Cardiac muscle cell (in vitro differentiated cells and primary cell): ENCODE measurements at regions not wholly inside any gene's neighbourhood (a gene's known extent, or its start where the extent isn't known, plus 50 kb on each side); places are given as distances from the start of the nearest gene placed in this dataset.
A peak's percentile ranks its signal among the peaks of the same experiment; 100 is the strongest.

ENCODE experiments used
- DNase-seq, 2 donors: peaks; one replicate each; pipeline versions ENCODE4 v3.0.0 to v3.0.0-alpha.2; 2010 to 2017; ENCODE audit warnings: low read depth in 1 of 2, low spot score in 1 of 2
- H3K27ac ChIP-seq: fragments of 200-600 bp; sonication (generic); 2 replicates; pipeline ENCODE4 v1.5.1; 2016
- H3K27me3 ChIP-seq: fragments of 200-600 bp; sonication (generic); 2 replicates; pipeline ENCODE4 v1.6.0; 2016; ENCODE audit warnings: control low read depth
- H3K36me3 ChIP-seq: fragments of 200-600 bp; sonication (generic); 2 replicates; pipeline ENCODE4 v1.5.1; 2016; ENCODE audit warnings: control low read depth
- H3K4me1 ChIP-seq: fragments of 200-600 bp; sonication (generic); 2 replicates; pipeline ENCODE4 v1.8.1; 2017; ENCODE audit warnings: low read depth, mild to moderate bottlenecking, mixed run types
- H3K4me3 ChIP-seq: fragments of 200-600 bp; sonication (generic); 2 replicates; pipeline ENCODE4 v1.5.1; 2016; ENCODE audit warnings: mild to moderate bottlenecking
- H3K9me3 ChIP-seq: fragments of 200-600 bp; sonication (generic); 2 replicates; pipeline ENCODE4 v1.5.1; 2017; ENCODE audit warnings: low read depth, mild to moderate bottlenecking, control low read depth
- TF ChIP-seq, protein P1 (sequence below): IDR thresholded peaks from 2 replicates; pipeline ENCODE4 v1.5.1; 2012; ENCODE audit warnings: low read depth, mild to moderate bottlenecking, low read length

GRCh38 chr3:162421721-162422120 lies 925.1 kb downstream of the OTOL1 start:
- DNase-seq = no peak
- no peaks in the 10 kb centered on the region for H3K9me3 ChIP-seq

DNA sequence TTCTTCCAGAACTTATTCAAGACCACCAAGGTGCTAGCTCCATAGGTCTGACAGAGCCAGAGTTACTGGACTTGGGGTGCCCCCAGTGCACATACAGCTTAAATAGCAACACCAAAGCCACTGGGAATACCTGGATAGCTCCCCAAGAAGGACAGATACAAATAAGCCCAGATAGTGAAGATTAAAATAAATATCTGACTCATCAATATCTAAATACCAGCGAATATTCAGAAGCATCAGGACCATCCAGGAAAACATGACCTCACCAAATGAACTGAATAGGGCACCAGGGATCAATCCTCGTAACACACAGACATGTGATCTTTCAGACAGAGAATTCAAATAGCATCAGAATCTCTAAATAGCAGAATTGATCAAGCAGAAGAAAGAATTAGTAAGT lies 931.6 kb downstream of the OTOL1 start:
- H3K36me3 ChIP-seq = no peaks in the 10 kb centered on the region
- no peaks in the 10 kb centered on the region for H3K4me1 ChIP-seq
- H3K4me3 ChIP-seq = no peak overlapping the region
- H3K27me3 ChIP-seq = no peaks in the 10 kb centered on the region
- DNase-seq = no peak
- no peaks in the 10 kb centered on the region for H3K9me3 ChIP-seq
- TF ChIP-seq, protein P1, sequence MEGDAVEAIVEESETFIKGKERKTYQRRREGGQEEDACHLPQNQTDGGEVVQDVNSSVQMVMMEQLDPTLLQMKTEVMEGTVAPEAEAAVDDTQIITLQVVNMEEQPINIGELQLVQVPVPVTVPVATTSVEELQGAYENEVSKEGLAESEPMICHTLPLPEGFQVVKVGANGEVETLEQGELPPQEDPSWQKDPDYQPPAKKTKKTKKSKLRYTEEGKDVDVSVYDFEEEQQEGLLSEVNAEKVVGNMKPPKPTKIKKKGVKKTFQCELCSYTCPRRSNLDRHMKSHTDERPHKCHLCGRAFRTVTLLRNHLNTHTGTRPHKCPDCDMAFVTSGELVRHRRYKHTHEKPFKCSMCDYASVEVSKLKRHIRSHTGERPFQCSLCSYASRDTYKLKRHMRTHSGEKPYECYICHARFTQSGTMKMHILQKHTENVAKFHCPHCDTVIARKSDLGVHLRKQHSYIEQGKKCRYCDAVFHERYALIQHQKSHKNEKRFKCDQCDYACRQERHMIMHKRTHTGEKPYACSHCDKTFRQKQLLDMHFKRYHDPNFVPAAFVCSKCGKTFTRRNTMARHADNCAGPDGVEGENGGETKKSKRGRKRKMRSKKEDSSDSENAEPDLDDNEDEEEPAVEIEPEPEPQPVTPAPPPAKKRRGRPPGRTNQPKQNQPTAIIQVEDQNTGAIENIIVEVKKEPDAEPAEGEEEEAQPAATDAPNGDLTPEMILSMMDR = no peak
- H3K27ac ChIP-seq = no peak overlapping the region

More at GRCh38 chr3:162421721-162422120, 925.1 kb downstream of the OTOL1 start:
- no peaks in the 10 kb centered on the region for H3K4me1 ChIP-seq
- TF ChIP-seq, protein P1 = no peak
- no peak overlapping the region for H3K27ac ChIP-seq
- no peak overlapping the region for H3K4me3 ChIP-seq
- H3K27me3 ChIP-seq = no peaks in the 10 kb centered on the region
- no peaks in the 10 kb centered on the region for H3K36me3 ChIP-seq

DNA sequence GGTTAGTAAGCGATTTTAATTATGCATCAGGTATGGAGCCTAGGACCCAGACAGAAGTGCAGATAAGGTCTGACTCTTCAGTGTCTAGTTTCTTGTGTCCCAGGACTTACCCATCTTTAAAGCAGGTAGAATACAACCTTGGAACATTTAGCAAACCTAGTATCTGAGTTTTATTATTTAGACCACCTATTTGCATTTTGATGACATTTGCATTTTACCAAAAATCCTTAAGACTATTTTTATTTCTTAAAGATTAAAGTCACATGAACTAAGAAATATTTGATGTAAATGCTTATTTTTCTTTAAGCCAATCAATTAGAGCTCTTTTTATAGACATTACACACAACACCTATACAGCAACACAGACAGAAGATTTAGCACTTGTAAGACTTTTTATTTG lies 939.1 kb downstream of the OTOL1 start:
- no peak overlapping the region for H3K27ac ChIP-seq
- no peaks in the 10 kb centered on the region for H3K36me3 ChIP-seq
- TF ChIP-seq, protein P1 = no peak
- H3K9me3 ChIP-seq = no peaks in the 10 kb centered on the region
- H3K27me3 ChIP-seq = no peaks in the 10 kb centered on the region
- no peak overlapping the region for H3K4me3 ChIP-seq
- no peak for DNase-seq
- no peaks in the 10 kb centered on the region for H3K4me1 ChIP-seq

- Histone ChIP-seq H3K36me3 (no peaks in the 10 kb centered on the region), H3K9me3 (no peaks in the 10 kb centered on the region), H3K27me3 (no peaks in the 10 kb centered on the region), H3K27ac (no peak overlapping the region), H3K4me3 (no peak overlapping the region), H3K4me1 (no peaks in the 10 kb centered on the region)
- TF ChIP-seq, protein P1 = no peak
- DNase-seq = no peak
Measured at GRCh38 chr3:162436826-162437225, 940.2 kb downstream of the OTOL1 start.

- peak in 1 of 2 donors; percentile 15 for DNase-seq
- Histone ChIP-seq H3K9me3 (no peaks in the 10 kb centered on the region), H3K36me3 (no peaks in the 10 kb centered on the region), H3K4me3 (no peak overlapping the region), H3K27me3 (no peaks in the 10 kb centered on the region), H3K4me1 (no peaks in the 10 kb centered on the region), H3K27ac (no peak overlapping the region)
- TF ChIP-seq, protein P1 = no peak
Measured at GRCh38 chr3:162437480-162437879, 940.9 kb downstream of the OTOL1 start.

DNA sequence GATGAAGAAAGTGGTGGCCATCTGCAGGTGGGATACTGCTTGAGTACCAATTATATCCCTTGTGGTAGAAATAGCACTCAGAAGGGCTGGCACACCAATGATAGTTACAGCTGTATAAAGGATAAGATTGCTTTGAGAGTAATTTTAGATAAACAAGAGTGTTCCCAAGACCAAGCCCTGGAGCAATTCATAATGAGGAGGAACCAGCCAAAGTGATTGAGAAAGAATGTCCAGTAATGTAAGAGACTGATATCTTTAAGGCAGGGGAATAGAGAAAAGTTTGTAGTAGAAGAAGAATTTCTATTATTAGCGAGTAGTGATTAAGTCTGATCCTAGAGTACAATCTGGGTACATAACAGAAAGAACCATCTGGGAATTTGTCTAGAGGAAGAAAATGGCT lies 945.1 kb downstream of the OTOL1 start:
- TF ChIP-seq, protein P1 = no peak
- no peaks in the 10 kb centered on the region for H3K36me3 ChIP-seq
- peak in 1 of 2 donors; percentile 1 for DNase-seq

More for the DNA sequence above, 945.1 kb downstream of the OTOL1 start:
- H3K4me1 ChIP-seq = no peaks in the 10 kb centered on the region
- H3K9me3 ChIP-seq = no peaks in the 10 kb centered on the region
- no peak overlapping the region for H3K27ac ChIP-seq
- H3K4me3 ChIP-seq = no peak overlapping the region
- H3K27me3 ChIP-seq = no peaks in the 10 kb centered on the region
